ENCODE measurements at regions not wholly inside any gene's neighbourhood (a gene's known extent, or its start where the extent isn't known, plus 50 kb on each side); places are given as distances from the start of the nearest gene placed in this dataset.

DNA sequence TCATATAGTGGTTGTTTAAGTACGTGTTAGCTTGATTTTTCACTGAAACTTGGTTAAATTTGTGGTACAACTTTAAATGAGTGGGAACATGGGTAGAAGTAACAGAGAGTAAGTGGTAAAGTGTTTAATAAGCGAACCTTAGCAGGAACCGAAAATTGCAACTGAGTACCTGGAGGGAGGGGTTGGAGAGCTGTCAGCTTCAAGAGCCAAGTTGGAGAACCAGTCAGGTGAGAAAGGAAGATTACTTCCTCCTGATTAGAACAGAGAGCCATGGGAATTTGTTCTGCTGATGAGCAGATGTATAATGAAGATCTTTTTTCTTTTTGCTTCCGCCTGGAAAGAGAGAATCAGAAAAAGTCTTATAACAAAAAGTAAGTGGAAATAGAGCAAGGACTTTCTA is 158.4 kb upstream of the CDH7 start:
- no peak overlapping the region for H3K23ac ChIP-seq (ENCODE audit: insufficient read length, low read depth, low read length)
- H3K9me3 ChIP-seq (ENCODE audit: control insufficient read depth, low read depth, low read length): no peaks in the 10 kb centered on the region
- H3K4me2 ChIP-seq (ENCODE audit: insufficient read depth, insufficient read length, low read length): no peak overlapping the region
- no peak overlapping the region for H3T11ph ChIP-seq (ENCODE audit: low read length)
- no peaks in the 10 kb centered on the region for H3K4me1 ChIP-seq (ENCODE audit: insufficient read depth, low read length)
- H3K27ac ChIP-seq (ENCODE audit: insufficient read length, low read depth, low read length): no peak overlapping the region
- H3K27me3 ChIP-seq (ENCODE audit: insufficient read depth, low read length): no peaks in the 10 kb centered on the region
- no peak overlapping the region for H3K14ac ChIP-seq (ENCODE audit: insufficient read depth, low read length)
- no peak overlapping the region for H3K4ac ChIP-seq (ENCODE audit: low read depth, low read length)
- WGBS (ENCODE audit: extremely low coverage, insufficient read length, low lambda C conversion rate): no CpG with 5 or more reads among the region's 4 CpGs
- H3K9ac ChIP-seq (ENCODE audit: extremely low read depth, insufficient read length, low read length): no peak overlapping the region
- H2AFZ ChIP-seq (ENCODE audit: low read length): no peak overlapping the region
- no peak for DNase-seq
- H3K18ac ChIP-seq (ENCODE audit: insufficient read length, low read depth, low read length): no peak overlapping the region
- H4K8ac ChIP-seq (replicated peaks; ENCODE audit: insufficient read length, low read depth, low read length): no peak overlapping the region
- Mint-ChIP-seq H3K27ac (no peak overlapping the region; a peak in 2 of 7 replicates), H3K9me3 (no peaks in the 10 kb centered on the region), H3K4me3 (no peak overlapping the region), H3K4me1 (peaks cover 6% of the 10 kb centered on the region in 2 experiments), H3K27me3 (ENCODE audit: low read depth) (no peaks in the 10 kb centered on the region), H3K36me3 (ENCODE audit: insufficient read depth in 1 of 3, low read depth in 3 of 3) (no peaks in the 10 kb centered on the region)
- H4K20me1 ChIP-seq (ENCODE audit: control insufficient read depth, insufficient read depth, insufficient read length): no peaks in the 10 kb centered on the region
- no peak overlapping the region for H4K5ac ChIP-seq (ENCODE audit: insufficient read length, low read depth, low read length)
- no peaks in the 10 kb centered on the region for H3K79me2 ChIP-seq (ENCODE audit: insufficient read depth, low read length)
- no peak overlapping the region for H2AK5ac ChIP-seq (ENCODE audit: insufficient read length, low read length)
- H2BK120ac ChIP-seq (ENCODE audit: low read depth, low read length, poor library complexity, severe bottlenecking): no peak overlapping the region
- H2BK20ac ChIP-seq (ENCODE audit: low read depth, low read length, poor library complexity, severe bottlenecking): no peak overlapping the region
- H2BK5ac ChIP-seq (ENCODE audit: insufficient read length, low read length): no peak overlapping the region
- no peaks in the 10 kb centered on the region for H3K23me2 ChIP-seq (ENCODE audit: insufficient read length, low read depth, low read length, poor library complexity, severe bottlenecking)
- H4K91ac ChIP-seq (ENCODE audit: insufficient read length, low read depth, low read length): no peak overlapping the region
- H2BK15ac ChIP-seq (ENCODE audit: low read depth, low read length): no peak overlapping the region
- H3K56ac ChIP-seq (ENCODE audit: insufficient read length, low read depth, low read length): no peak overlapping the region
- TF ChIP-seq, protein P1, sequence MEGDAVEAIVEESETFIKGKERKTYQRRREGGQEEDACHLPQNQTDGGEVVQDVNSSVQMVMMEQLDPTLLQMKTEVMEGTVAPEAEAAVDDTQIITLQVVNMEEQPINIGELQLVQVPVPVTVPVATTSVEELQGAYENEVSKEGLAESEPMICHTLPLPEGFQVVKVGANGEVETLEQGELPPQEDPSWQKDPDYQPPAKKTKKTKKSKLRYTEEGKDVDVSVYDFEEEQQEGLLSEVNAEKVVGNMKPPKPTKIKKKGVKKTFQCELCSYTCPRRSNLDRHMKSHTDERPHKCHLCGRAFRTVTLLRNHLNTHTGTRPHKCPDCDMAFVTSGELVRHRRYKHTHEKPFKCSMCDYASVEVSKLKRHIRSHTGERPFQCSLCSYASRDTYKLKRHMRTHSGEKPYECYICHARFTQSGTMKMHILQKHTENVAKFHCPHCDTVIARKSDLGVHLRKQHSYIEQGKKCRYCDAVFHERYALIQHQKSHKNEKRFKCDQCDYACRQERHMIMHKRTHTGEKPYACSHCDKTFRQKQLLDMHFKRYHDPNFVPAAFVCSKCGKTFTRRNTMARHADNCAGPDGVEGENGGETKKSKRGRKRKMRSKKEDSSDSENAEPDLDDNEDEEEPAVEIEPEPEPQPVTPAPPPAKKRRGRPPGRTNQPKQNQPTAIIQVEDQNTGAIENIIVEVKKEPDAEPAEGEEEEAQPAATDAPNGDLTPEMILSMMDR (conservative IDR thresholded peaks at IDR 0.05): no peak
- no peak overlapping the region for H2BK12ac ChIP-seq (ENCODE audit: insufficient read length, low read depth, low read length)
- no peaks in the 10 kb centered on the region for H3K79me1 ChIP-seq (ENCODE audit: insufficient read depth, low read depth, low read length, poor library complexity, severe bottlenecking)
